Inflammatory macrophage (primary cell): ENCODE measurements at regions not wholly inside any gene's neighbourhood (a gene's known extent, or its start where the extent isn't known, plus 50 kb on each side); places are given as distances from the start of the nearest gene placed in this dataset.
"Not testable (repeated sequence)": the region's sequence is repeated elsewhere in the genome, so short reads cannot be mapped to it uniquely, and the experiment has no call there.

Experiments used
- DNase-seq, 2 donors: peaks; one replicate each; pipeline ENCODE4 v3.0.0-alpha.2; 2020 to 2022

- DNase-seq = no peak
These were observed 111.3 kb upstream of the MRI1 start for GRCh38 chr19:13652810-13653590.

GRCh38 chr19:13646758-13647157, 117.6 kb upstream of the MRI1 start:
- no peak for DNase-seq

- no peak for DNase-seq
These were observed 119.7 kb upstream of the MRI1 start for GRCh38 chr19:13644645-13645044.

- DNase-seq = no peak
These were observed 123.7 kb upstream of the MRI1 start for GRCh38 chr19:13640611-13641010.

GRCh38 chr19:13639342-13639929, 124.9 kb upstream of the MRI1 start:
- DNase-seq = no peak

GRCh38 chr19:13637664-13638063, 126.7 kb upstream of the MRI1 start:
- DNase-seq = no peak

GRCh38 chr19:13634658-13635057, 128.4 kb upstream of the CACNA1A start:
- DNase-seq = no peak

- no peak for DNase-seq
These were observed 127.2 kb upstream of the CACNA1A start for GRCh38 chr19:13633522-13633922.

GRCh38 chr19:13633109-13633508, 126.8 kb upstream of the CACNA1A start:
- DNase-seq = no peak

- not testable (repeated sequence) for DNase-seq
These were observed 125.9 kb upstream of the CACNA1A start for GRCh38 chr19:13632164-13632563.

GRCh38 chr19:13629687-13630357, 123.5 kb upstream of the CACNA1A start:
- DNase-seq = peak; percentile 11 to 39

GRCh38 chr19:13627531-13627930, 121.3 kb upstream of the CACNA1A start:
- no peak for DNase-seq

- no peak for DNase-seq
These were observed 117.7 kb upstream of the CACNA1A start for GRCh38 chr19:13623716-13624710.

- no peak for DNase-seq
These were observed 116.8 kb upstream of the CACNA1A start for GRCh38 chr19:13622766-13623715.

GRCh38 chr19:13621413-13621812, 115.1 kb upstream of the CACNA1A start:
- peak in 1 of 2 donors; percentile 64 for DNase-seq

GRCh38 chr19:13619203-13619632, 112.9 kb upstream of the CACNA1A start:
- no peak for DNase-seq

GRCh38 chr19:13615890-13616289, 109.6 kb upstream of the CACNA1A start:
- DNase-seq = no peak

- no peak for DNase-seq
These were observed 107.2 kb upstream of the CACNA1A start for GRCh38 chr19:13613447-13613846.

- no peak for DNase-seq
These were observed 105.3 kb upstream of the CACNA1A start for GRCh38 chr19:13611596-13611995.

GRCh38 chr19:13610039-13610691, 103.9 kb upstream of the CACNA1A start:
- DNase-seq = no peak

GRCh38 chr19:13606156-13606555, 99.9 kb upstream of the CACNA1A start:
- DNase-seq = no peak
